Left colon (tissue), 2 donors: ENCODE measurements at regions not wholly inside any gene's neighbourhood (a gene's known extent, or its start where the extent isn't known, plus 50 kb on each side); places are given as distances from the start of the nearest gene placed in this dataset.
A peak's percentile ranks its signal among the peaks of the same experiment; 100 is the strongest.

Source experiments
- ATAC-seq: fragments of 200-7000 bp; cut with Tn5 transposase; one replicate; pipeline ENCODE4 v1.9.1; 2020; ENCODE audit warnings: mild to moderate bottlenecking, moderate library complexity
- DNase-seq, 2 donors: peaks; one replicate each; pipeline ENCODE4 v3.0.0-alpha.2; 2020
- intact Hi-C, 2 donors: fragments of 100-400 bp; cut with DNase I in 1 of 2; cut with micrococcal nuclease in 1 of 2; formaldehyde crosslinking; loops; one replicate each; pipeline versions ENCODE4 v1.11.2 to v1.14.0; 2022; cut with DNase I, micrococcal nuclease
- donor health status: DM: no; HTN: no; CAD: no.
- donor health status: DM: yes; HTN: yes; CAD: no.

DNA sequence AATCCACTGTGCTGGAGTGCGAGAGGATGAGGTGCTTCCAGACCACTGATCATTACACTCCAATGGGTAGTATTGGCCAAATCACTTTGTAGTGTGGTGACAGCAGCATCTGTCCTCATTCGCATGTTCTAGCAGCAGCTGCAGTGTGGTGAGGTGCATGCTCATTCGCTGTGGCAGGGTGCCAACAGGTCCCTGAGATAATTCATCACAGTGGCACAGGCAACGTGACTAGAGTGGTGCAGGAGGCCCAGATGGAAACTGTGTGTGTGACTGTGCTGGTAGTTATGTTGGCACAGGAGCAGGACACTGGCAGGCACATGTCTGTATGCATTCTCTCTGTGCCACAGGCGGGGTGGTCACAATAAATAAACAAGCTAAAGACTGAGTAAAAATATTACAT, 329.5 kb upstream of the SYT4 start:
- ATAC-seq (no peak), DNase-seq (no peak)
- intact Hi-C loops, result no loop called here

- no peak for DNase-seq
- peak; percentile 42 for ATAC-seq
- intact Hi-C loops, result no loop called here
Observed at GRCh38 chr18:43620936-43621335, 343.6 kb upstream of the SYT4 start.

- ATAC-seq (no peak), DNase-seq (no peak)
- intact Hi-C loops, result no loop called here
Observed at GRCh38 chr18:43622024-43622423, 344.7 kb upstream of the SYT4 start.

- intact Hi-C loops, result no loop called here
- ATAC-seq (no peak), DNase-seq (no peak)
Observed at GRCh38 chr18:43625582-43625981, 348.3 kb upstream of the SYT4 start.

GRCh38 chr18:43627848-43628530, 350.7 kb upstream of the SYT4 start:
- intact Hi-C loops, result no loop called here
- no peak for ATAC-seq
- no peak for DNase-seq

DNA sequence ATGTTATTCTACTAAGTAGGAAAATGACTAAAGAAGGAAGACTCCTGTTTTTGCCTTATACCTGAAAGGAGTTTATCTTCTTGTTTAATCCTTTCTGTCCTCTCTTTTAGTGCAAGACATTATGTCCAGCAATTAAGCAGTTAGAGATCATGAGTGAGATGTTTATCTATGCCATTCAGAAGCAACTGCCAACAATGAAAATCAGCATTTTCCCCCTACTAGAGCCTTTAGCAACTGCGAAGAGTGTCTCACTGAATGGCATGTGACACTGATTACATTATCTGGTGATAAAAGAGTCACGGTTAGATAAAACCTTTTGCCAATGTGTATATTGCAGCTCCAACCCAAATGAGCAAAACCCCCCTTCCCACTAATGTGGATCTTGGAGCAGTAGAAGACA, 357.7 kb upstream of the SYT4 start:
- DNase-seq, result no peak

DNA sequence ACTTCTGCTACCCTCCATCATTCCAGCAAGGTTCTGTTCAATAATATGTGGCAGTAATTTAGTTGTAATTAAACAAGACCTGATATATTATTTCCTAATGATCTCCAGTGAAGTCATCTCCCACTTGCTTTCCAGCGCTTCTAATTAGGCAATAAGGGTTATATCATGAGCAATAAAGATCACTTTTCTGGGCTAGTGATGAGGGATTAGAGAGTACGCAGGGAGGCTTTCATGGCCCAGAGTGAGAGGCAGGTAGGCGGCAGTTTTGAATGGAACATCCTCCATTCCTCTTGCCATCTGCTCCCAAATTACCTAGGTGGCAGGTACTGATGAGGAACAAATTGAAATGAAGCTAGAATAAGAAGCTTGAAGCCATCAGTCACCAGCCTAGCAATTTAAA, 358.1 kb upstream of the SYT4 start:
- ATAC-seq, result no peak
- no peak for DNase-seq
- intact Hi-C loops, result no loop called here

More for the DNA sequence above, 357.7 kb upstream of the SYT4 start:
- intact Hi-C loops, result no loop called here
- no peak for ATAC-seq

- ATAC-seq, result no peak
- intact Hi-C loops, result no loop called here
- no peak for DNase-seq
Observed at GRCh38 chr18:43642727-43643330, 365.5 kb upstream of the SYT4 start.

DNA sequence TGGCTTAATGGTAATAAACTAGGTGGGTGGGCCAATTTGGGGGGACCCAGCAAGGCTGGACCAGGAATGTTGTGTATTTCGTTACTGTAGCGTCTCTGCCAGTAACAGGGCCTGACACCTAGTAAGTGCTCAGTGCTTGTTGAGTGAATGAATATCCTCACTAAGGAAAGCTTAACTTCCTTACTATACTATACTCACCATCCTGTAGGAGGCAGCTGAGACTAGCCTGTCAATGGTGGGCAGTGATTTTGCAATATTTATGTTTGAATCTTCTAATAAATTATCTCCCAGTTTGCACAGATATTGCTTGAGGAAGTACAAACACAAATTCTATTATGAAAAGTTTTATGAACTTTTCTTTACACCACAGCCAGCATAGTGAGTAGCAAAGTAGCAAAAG, 370.7 kb upstream of the SYT4 start:
- intact Hi-C loops, result no loop called here
- ATAC-seq (no peak), DNase-seq (no peak)

DNA sequence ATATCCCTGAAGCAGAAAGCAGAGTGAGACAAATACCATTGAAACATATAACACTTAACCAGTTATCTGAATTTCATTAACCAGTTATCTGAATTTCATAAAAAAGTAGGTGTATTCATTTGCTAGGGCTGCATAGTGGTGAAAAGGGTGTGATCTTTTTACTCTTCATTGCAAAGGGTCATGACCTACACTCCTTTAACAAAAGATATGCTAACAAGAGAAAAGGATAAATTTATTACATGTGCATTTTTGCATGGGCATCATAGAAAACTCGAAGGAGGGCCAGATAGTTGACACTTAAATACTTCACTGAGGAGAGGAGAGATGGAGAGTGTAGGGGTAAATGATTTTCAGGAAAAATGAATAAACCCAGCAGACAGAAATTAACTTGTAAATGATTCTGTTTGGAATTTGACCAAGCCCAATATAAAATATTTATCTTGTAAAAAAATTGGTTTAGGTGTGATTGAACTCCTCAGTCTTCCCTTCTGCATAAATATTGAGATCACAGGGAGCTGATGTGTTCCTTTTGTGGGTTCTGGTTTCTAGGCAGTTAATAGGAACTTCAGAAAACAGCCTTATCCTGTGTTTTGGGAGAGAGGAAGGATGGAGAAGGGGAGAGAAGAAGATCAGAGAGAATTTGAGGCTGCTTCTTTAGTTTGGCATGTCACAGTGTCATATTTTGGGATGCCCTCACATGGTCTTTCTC, 372.5 kb upstream of the SYT4 start:
- DNase-seq, result no peak
- ATAC-seq, result no peak
- intact Hi-C loops, result no loop called here

DNA sequence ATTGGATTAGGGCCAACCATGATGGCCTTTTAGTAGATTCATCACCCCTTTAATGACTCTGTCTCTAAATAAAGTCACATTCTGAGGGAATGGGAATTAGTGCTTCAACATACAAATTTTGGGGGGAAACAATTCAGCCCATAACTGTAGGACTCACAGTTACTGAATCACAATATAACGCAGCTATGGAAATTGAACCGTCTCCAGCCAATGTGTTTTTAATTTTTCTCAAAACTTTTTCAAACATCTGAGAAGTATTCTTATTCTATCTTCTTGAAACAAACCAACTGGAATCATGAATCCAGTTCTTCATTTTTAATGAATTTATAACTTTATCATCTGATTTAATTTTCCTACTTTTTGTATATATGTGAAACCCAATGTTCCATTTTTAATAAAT, 373.1 kb upstream of the SYT4 start:
- no peak for DNase-seq
- intact Hi-C loops, result no loop called here
- ATAC-seq, result no peak

GRCh38 chr18:43651057-43651456, 373.8 kb upstream of the SYT4 start:
- no peak for ATAC-seq
- intact Hi-C loops, result no loop called here
- DNase-seq, result no peak

- ATAC-seq (no peak), DNase-seq (no peak)
- intact Hi-C loops, result no loop called here
Observed at GRCh38 chr18:43656547-43656946, 379.3 kb upstream of the SYT4 start.

- DNase-seq (no peak), ATAC-seq (no peak)
Observed at GRCh38 chr18:43661570-43661969, 384.3 kb upstream of the SYT4 start.

DNA sequence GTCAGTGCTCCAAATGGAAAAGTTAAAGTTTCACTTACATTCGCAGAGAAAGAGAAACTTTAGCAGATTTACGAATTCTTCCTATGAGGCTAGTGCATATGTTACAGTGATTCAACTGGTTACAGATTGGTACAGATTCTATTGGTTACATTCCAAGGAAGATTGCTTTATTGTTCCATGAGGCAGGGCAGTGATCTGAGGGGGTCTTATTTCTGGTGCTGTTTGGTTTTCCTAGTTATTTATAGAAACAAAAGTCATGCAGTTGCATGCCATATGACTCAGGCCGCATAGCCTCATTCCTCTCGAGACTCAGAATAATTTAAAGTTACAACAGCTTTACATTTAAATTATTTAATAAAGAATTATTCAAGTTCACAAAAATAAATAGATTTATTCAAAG, 385.4 kb upstream of the SYT4 start:
- intact Hi-C loops, result no loop called here
- DNase-seq (no peak), ATAC-seq (no peak)

More at GRCh38 chr18:43661570-43661969, 384.3 kb upstream of the SYT4 start:
- intact Hi-C loops, result no loop called here

- DNase-seq, result no peak
- no peak for ATAC-seq
- intact Hi-C loops, result no loop called here
Observed at GRCh38 chr18:43663159-43663558, 385.9 kb upstream of the SYT4 start.

DNA sequence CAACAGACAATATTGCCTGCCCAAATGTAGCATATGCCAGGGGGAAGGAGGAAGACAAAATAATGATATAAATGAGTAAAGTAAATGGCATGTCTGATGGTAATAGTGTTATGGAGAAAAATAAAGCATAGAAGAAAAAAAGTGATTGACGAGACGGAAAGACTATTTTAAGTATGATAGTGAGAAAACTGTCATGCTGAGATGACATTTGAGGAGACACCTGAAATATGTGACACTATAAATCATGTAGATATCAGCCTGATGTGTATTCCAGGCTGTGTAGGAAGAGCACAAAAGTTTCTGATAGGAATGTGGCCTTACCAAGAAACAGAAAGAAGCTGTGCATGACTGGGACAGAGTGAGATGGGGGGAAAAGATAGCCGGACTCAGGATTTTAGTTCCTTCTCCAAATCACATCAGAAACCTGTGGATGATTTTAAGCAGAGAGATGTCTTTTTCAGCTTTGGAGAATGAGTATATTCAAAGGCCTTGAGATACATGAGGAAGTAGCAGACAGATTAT, 387.3 kb upstream of the SYT4 start:
- ATAC-seq, result no peak
- no peak for DNase-seq
- intact Hi-C loops, result no loop called here

DNA sequence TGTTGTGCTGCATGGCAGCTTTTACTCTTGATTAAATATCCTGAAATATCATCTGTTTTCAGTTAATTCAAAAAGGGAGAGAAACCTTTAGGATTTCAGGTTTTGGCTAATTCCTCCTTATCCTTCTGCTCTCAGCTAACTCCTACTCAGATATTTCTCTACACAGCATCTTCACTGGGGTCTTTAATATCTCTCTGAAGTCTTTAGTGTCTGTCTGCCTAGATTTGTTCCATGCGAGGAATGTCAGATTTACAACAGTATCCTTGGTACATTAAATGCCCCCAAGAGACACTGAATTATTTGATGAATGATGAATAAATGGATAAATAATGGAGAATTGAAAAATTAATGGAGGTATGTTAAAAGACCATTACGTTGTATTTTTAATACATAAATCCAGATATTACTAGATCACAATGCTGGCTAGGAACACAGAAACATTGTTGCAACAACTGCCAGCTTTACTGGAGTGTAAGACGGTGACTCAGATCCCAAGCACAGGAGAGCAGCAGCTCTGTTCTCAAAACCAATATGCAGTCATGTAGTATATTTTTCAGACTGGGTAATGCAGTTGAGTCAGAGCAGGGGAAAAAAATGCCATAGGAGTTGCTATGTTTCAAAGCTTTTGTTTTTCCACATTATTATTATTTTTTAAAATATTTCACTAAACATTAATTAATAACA, 388.0 kb upstream of the SYT4 start:
- DNase-seq (no peak), ATAC-seq (no peak)
- intact Hi-C loops, result no loop called here

- no peak for DNase-seq
- ATAC-seq, result no peak
- intact Hi-C loops, result no loop called here
Observed at GRCh38 chr18:43668866-43669265, 391.6 kb upstream of the SYT4 start.

GRCh38 chr18:43671431-43671830, 394.1 kb upstream of the SYT4 start:
- no peak for ATAC-seq
- intact Hi-C loops, result no loop called here
- no peak for DNase-seq
